ENCODE measurements at regions not wholly inside any gene's neighbourhood (a gene's known extent, or its start where the extent isn't known, plus 50 kb on each side); places are given as distances from the start of the nearest gene placed in this dataset.

DNA sequence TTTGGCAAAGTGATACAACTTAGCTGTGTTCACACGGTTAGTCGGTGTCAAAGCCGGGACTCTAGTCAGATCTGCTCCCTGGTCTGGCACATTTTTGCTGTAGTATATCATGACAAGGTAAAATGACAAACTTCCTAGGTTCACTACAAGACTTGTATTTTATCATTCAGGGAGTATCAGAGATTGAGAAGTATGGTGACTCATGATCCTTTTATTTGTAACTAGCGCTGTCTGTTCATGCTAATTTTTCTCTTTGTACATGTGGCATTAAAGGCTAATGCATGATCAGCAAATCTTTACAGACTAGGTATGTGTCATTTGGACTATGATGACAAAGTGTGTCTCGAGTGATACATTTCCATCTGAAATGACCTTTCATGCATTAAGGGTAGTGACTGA is 326.7 kb downstream of the SIPA1L2 start:
- DNase-seq, result no peak

DNA sequence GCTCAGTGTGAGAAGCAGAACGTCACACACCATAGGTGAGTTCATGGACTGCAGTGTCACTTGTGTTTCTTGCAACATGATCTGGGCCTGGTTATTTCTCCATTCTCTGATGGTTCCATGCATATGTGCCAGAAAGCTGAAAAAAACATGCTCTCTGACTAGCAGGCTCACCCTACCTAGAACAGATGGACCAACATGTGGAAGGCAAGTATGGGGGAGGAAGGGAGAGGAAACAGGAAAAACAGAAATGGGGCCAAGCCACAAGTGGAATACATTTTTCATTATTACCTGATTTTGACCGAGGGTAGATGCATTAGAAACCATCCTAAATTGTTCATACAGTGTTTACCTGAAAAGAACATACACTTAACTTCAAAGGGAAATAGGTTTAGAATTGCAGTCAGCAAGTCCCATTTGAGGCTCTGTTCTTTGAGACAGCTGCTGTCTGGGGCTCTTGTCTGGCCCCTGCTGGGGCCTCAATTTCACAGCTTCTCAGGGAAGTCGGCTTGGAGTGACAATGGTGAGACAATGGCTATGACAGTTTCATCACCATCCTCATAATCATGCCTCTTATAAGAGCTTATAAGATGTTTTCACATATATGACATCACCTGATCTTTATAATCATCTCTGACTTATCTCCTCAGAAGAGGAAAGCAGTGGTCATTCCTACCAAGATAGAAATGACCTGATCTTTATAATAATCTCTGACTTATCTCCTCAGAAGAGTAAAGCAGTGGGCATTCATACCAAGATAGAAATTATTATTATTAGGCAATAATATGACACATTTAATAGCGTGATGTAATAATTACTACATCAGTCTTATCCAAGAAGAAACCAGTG is 327.3 kb downstream of the SIPA1L2 start:
- no peak for DNase-seq

DNA sequence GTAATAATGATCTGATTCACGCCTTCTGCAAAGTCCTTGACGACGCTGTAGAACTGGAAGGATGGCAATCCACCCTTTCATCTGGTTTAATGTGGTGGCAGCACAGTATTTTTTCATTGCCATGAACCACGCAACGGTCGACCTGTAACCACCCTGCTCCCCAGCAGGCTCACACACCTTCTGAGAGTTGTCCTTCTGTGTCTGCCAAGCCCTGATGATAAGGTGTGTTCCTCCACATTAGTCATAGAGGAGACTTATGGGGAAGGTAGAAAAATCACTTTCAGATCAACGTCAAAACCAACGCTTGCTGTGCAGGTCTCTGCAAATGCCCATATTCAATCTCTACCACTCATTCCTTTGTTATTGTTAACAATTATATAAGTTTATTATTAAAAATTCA is 328.7 kb downstream of the SIPA1L2 start:
- no peak for DNase-seq

DNA sequence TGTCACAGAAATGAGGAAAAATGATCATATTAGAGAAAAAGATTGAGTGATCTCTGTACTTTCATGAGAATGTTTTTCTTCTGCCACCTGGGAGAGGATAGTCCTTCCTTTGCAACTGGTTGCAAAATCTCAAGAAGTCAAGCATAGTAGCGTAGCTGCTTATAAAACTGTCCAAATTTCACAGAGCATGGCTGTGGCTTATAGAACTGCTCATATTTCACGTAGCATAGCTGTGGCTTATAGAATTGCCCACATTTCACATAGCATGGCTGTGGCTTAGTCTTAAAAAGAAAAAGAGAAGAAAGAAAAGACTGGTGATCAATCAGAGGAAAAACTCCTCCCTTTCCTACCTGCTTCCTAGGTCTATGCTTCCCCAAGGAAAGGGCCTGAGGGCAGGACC is 329.5 kb downstream of the SIPA1L2 start:
- no peak for DNase-seq

DNA sequence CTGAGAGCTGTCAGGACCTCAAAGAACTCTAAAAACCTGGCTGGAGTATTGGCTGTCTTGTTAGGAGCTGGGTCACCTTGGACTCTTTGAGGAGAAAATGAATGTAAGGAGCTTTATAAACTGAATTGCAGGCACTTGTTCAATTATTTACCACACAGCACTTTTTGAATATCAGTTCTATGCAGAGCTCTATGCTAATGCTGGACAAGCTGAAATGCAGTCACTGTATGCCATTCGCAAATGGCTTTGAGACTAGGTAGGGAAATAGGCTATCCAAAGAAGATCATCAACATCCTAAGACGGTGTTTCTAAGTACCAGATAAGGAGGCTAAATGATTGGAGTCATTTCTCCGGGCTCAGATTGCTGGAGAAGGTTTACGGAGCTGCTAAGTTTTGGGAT is 333.5 kb downstream of the SIPA1L2 start:
- no peak for DNase-seq

DNA sequence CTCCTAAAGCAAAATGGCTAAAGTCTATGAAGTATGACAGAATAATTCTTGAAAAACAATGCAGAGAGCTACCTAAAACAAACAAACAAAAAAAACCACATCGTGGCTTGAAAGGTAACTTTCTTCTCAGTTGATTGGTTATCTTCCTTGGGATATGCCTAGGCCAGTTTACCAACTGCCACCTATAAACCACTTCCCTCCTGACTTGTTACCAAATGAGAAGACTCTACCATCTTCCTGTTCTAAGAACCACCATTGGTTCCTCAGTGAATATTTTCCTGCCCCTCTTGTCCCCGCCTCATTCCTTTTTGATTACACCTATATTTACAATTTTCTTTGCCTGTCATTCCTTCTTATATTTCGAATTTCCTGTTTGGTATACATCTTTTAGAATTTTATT is 336.6 kb downstream of the SIPA1L2 start:
- no peak for DNase-seq

DNA sequence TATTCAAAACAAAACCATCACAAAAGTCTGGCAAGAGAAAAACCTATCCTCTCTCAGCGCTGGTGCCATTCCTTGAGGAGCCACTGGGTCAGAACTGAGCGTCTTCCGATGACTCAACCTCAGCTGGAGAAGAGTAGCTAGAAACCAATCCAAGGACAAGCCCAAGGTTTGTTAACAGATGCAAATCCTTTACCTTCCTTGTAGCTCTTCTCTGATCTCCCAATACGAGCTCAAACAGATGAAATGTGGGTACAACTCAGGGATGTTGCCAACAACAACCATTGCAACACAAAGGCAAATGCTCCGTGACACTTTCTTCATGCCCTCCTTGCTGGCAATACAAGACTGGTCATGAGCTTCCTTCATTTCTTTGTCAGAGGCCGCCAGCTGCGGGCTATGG is 337.1 kb downstream of the SIPA1L2 start:
- no peak for DNase-seq

DNA sequence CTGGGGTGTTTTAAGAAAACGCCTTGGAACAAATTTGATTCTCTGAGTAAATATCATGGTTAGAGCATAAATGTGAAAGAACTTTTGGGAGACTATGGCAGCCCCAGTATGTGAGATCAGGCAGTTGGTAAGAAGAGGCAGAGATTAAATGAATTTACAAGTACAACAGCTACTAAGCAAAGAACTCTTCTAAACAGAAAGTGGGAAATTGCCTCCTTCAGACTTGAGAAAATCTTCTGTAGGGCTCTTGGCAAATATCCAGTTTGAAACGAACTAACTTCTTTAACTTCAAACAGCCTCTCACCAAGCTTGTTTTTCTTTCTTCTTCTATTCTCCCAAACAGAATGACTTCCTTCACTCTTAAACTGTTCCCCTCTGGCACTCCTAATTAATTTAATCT is 337.7 kb downstream of the SIPA1L2 start:
- no peak for DNase-seq

DNA sequence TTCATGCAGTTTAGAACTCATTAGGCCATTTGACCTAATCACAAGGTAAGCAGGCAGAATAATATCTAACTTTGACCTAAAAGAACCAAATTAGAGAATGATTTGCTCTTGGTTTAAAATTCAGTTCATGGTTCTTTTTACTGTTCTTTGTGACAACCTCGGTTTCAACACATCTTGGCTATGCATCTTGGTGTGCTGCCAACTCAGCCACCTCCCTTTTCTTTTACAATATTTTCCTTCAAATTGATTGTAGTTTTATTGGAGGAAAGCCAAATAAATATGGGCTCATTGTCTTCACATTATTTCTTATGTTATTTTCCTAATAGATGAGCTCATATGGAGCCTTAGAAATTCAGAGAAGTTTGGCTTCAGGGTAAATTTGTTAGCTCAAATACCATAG is 338.3 kb downstream of the SIPA1L2 start:
- DNase-seq, result no peak

DNA sequence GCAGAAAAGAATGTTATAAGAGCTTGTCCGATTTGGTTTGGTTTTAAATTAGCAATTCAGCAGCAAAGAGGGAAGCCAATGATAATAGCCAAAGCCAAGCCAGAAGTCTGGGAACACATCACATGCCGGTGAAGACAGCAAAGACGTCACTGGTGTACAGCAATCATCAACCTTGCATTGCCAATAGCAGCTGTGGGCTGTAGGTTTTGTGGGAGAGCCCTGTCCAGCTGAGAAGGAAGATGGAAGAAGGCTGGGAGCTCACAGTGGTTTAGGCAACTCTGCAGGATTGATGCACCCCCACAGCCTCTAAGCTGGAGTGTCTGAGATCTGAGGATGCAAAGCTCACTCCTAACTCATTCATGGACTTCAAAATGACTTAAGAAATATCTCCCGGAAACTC is 338.7 kb downstream of the SIPA1L2 start:
- no peak for DNase-seq

DNA sequence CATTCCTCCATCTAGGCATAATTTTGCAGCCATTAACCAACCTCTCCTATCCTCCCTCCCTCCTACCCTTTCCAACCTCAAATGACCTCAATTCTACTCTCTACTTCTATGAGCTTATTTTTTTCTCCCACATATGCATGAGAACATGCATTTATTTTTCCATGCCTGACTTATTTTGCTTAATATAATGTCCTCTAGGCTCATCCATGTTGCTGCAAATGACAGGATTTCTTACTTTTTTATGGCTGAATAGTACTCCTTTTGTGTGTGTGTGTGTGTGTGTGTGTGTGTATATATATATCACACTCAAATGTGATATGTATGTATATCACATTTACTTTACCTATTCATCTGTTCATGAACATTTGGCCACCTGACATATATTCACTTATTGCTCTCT is 339.4 kb downstream of the SIPA1L2 start:
- DNase-seq, result no peak

DNA sequence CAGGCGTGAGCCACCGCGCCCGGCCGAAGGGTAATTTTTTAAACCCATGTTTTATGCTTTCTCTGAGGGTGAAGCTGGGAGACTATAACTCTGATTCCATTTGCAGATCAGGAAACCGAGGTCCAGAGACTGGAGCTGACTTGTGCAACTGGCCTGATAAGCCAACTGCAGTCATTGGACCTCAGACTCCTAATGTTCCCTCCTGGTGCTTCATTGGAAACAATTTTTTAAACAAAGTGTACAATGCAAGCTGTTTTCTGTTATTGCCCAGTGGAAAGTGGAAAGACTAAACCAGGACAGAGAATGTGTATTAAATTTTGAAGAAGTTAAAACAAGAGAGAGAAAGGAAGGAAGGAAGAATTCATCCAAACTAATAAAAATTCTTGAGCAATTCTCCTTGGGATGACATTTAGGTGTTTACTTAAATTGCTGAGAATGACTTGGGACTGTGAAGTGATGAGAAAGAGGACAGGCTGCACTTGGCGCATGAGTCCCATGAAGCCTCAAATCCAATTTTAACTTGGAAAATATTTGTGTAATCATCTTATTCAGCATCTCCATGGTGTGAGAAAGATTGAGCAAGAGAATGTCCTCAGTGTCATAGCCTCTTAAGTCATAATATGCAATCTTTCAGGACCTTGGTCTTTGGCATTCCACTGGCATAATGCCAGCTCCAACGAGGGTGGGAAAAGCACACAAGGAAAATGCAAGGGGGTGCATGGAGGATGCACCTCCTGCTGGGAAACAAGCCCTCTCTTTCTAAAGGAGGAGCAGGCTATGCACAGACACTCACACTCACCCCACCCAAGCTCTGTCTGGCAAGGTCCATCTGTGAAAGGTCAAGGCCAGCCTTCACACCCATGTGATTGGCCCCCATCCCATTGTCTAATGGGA is 342.0 kb downstream of the SIPA1L2 start:
- no peak for DNase-seq

DNA sequence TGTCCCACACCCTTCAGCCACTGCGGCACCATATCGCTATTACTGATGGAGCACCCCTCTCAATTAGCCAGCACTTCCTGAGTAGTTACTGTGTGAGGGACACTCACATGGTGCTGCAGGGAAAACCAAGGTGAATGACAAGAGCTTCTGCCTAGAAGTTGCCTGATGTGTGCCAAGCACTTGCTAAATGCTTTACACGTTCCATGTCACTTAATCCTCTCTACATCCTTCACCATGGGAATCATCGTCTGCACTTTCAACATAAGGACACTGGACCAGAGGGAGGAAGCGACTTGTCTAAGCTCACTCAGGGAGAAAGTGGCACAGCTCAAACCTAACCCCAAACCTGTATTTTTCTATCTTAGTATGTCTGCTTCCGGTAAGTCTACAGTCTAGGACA is 344.8 kb downstream of the SIPA1L2 start:
- no peak for DNase-seq

DNA sequence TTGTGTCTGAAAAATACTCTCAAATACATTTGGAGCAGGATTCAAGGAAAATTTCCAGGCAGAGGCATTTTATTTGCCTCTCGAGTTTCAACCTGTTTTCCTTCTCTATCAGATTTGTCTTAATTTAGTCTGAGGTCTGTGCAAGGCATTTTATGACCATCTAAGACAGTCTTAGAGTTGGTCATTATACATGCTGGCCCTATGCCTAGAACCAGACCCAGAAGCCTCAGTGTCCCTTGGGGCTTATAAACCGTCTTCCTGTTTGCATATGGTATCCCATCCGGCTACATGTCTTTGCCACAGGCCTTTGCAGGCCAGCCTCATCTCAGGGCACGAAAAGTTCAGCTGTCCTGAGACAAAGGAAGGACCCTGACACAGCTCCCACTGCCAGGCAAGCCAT is 346.1 kb downstream of the SIPA1L2 start:
- peak; percentile 37 for DNase-seq

DNA sequence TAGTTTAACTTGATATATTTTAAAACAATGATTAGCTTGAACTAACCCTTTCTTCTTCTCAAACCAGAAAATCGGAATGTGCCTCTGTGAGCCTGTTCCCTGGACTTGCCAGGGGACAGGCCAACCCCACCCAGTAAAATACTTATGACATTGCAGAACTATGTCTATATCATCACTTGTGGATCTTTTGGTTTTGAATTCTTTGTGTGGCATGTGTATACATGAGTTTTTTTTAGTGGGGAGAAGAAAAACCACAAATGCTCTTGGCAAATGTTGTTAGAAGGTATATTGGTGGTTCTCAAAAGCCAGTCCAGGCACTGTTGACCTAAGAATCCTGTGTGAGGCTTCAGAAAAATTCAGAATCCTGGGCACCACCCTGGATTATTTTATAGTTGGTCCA is 347.4 kb downstream of the SIPA1L2 start:
- no peak for DNase-seq

DNA sequence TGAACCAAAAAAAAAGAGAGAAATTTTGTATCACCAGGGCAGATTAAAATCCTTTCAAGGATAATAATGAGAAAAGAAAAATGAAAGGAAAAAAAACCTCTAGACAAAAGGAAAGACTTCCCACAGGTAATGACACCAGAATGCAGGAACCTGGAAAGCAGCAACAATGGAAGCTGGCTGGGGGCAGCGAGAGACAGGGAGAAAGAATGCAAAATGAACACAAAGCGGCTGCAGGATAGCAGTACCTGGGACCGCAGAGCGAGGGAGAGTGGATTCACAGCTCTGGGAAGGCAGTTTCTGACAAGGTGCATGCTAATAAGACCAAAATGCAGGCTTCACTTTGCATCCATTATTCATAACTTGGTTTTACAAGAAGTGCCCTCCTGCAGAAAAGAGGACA is 349.0 kb downstream of the SIPA1L2 start:
- no peak for DNase-seq

DNA sequence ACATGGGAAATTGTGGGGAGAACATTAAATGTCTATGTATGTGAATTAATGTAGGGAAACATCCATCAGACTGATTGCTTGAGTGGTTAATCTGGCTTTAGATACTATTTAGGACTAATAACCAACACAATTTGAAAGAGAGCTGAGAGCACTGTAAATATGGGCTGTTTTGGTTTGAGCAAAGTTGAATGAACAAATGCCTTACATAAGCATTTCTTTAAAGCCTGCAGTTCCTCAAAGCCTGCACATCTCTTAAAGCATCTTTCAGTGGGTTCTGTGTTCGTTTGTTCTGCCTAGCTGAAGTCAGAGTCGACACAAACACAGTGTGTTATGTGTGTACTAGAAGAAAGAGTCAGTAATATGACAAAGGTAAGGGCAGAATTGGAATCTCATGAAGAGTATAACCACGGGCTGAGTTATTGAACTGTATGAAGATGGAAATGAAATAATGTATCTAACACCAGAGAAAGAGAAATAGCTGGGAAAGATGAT is 350.0 kb downstream of the SIPA1L2 start:
- no peak for DNase-seq

DNA sequence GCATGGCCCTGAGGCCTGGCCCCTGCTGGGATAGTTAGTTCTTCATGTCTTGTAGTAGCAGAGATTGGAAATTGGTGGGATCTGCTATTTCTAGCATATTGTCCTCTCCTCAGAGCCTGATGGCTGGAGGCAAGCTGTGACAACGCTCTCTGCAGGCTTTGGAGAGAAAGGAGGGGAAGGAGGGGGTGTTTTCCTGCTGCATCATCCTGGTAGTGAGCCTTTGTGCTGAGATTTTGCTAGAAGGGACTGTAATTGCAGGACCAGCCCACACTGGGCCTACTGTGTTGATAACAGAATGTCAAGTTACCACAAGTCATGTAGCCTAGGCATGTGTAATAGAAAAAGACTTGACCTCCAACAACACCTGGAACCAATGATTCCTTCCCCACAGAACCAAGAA is 351.0 kb downstream of the SIPA1L2 start:
- DNase-seq, result no peak

DNA sequence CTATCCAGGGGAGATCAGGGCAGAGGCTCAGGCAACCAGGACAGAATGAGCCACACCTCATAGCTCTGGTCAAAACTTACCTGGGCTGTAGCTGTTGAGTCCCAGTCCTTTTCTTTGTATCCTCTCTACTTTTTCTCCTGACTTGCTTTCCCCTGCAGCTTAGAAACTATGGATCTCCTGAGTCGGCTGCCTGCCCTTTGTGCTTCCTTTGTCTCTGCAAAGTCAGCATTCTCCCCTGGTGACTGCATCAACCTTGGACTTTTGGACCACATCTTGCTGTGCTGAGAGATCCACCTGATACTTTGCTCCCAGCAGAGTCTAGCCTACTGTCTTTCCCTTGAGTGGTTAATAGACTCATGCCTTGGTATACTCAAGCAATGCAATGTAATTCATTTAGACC is 353.3 kb downstream of the SIPA1L2 start:
- no peak for DNase-seq

DNA sequence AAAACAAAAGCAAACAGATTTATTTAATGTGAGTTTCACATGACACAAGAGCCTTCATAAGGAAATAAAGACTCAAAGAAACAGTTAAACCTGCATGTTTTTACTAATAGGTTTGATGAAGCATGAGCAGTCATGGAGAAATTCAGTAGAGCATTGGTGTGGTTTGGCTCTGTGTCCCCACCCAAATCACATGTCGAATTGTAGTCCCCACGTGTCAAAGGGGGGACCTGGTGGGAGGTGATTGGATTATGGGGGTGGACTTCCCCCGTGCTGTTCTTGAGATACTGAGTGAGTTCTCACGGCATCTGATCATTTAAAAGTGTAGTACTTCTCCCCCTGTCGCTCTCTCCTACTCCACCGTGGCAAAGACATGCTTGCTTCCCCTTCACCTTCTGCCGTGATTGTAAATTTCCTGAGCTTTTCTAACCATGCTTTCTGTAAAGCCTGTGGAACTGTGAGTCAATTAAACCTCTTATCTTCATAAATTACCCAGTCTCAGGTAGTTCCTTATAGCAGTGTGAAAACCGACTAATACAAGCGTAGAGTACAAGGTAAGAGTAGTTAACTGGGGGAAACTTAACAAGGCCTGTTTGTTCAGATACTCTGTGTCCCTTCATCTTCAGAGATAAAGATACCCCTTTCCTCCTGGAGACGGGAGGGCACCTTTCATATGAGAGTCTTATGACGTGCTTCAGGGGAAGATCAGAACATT is 354.8 kb downstream of the SIPA1L2 start:
- DNase-seq, result no peak

DNA sequence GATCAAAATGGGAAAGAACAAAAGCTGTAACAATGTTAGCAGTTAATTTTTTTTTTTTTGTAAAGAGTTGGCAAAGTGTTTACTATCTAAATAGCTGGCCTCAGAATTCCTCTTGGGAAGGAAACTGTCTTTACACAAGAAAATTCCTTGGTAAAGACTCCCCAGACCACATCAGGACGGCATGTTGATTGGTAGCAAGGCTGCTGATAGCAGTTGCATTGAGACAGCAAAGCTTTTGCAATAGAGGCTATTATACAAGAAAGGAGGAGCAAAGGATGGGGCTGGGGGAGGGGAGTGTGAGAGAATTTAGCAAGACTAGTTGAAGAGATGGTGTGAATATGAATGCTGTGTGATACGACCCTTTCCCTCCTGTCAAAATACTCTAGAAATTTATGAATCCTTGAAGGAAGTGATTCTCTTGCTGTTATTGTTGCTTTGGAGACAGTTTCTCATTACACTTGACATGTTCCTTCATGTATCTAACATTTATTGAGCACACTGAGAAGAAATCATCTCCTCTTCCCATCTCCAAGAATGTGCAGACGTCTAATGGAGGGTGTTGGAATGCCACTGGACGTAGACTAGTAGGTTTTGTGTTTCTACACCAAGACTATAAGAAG is 355.6 kb downstream of the SIPA1L2 start:
- no peak for DNase-seq

DNA sequence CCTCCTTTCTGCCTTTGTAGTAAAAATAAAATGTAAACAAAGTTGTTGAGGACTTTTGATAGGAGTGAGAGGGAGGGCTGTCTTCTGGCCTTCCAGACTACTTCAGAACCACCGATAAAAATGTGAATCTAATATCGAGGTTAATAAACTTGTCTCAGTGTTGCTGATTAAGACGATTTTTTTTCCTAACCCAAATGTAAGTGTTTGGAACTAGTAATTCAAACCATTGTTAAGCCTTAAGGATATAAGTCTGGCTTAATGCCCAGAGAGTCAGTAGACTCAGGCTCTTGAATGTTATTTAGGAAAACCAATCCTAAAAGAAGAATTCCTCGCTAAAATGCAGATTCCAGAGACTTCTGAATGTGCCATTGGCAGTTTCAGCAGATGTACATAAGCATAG is 356.9 kb downstream of the SIPA1L2 start:
- no peak for DNase-seq
